ENCODE measurements at regions not wholly inside any gene's neighbourhood (a gene's known extent, or its start where the extent isn't known, plus 50 kb on each side); places are given as distances from the start of the nearest gene placed in this dataset.

- ATAC-seq (no peak), DNase-seq (no peak)
Observed at GRCh38 chr2:186187854-186188253, 298.2 kb upstream of the ZC3H15 start.

DNA sequence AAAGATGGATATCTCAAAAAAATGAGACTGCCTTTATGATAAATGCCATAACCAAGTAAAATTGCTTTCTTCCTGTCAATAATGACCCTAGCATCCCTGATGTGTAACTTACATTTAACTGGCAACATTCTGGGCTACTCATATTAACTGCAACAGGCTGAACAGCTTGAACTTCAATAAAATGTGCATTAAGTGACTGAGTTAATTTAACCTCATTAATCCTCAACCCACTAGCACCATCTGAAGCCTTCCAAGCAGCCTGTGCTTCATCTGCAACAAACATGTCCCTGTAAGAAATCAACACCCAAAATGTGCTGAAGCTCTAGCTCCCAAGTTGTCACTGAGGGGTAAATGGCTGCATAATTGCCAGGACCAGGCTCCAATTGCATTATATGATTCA, 296.2 kb upstream of the ZC3H15 start:
- ATAC-seq = no peak

GRCh38 chr2:186195696-186196095, 290.4 kb upstream of the ZC3H15 start:
- DNase-seq (no peak), ATAC-seq (no peak)

More for the DNA sequence above, 296.2 kb upstream of the ZC3H15 start:
- DNase-seq = no peak

DNA sequence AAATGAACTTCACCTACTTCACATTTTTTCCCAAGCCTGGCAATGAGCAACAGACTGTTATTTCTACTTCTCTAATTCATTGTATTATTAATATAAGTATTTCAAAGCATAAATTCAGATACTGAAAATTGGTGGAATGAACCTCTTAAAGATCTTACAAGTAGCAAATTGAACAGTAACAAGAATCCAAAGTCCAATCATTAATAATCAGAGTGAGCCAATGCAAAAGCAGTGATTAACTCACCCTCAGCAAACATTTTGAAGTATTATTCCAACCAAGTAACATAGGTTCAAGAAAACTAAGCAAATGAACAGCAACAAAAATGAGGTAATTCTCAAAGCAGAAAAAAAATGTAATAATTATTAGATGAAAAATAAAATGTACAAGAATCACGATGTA, 288.1 kb upstream of the ZC3H15 start:
- no peak for ATAC-seq
- DNase-seq = no peak

DNA sequence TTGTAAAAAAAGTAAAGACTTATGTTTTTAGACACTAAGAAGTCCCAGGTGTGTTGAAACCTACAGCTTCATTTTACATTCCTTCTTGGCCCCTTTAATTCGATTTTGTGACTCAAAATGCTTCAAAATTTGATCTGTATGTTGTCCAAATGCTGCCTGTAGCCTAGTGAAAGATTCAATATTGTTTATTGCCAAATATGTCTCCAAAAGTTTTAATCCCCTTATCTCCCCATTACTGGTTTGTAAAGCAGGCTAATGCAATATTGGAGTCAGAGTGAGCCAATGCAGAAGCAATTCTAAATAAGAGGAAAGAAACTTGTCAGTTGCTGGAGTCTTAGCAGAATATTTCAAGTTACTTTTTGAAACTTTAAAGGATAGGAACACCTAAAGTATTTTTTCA, 287.0 kb upstream of the ZC3H15 start:
- DNase-seq (no peak), ATAC-seq (no peak)

- ATAC-seq (no peak), DNase-seq (no peak)
Observed at GRCh38 chr2:186201371-186201770, 284.7 kb upstream of the ZC3H15 start.

- DNase-seq (no peak), ATAC-seq (no peak)
Observed at GRCh38 chr2:186205254-186205911, 280.7 kb upstream of the ZC3H15 start.

DNA sequence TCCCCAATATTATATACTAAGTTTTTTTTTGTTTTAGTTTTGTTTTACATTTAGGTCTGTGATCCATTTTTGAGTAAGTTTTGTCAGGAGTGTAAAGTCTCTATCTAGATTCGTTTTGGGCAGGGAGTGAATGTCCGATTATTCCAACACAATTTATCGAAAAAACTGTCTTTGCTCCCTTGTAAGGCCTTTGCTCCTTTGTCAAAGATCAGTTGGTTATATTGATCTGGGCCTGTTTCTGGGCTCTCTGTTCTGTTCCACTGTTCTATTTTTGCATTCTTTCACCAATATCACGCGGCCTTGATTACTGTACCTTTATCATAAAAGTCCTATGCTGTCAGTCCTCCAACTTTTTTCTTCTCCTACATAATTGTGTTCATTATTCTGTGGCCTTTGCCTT, 276.5 kb upstream of the ZC3H15 start:
- DNase-seq = no peak

GRCh38 chr2:186220409-186220808, 265.7 kb upstream of the ZC3H15 start:
- no peak for ATAC-seq

More for the DNA sequence above, 276.5 kb upstream of the ZC3H15 start:
- no peak for ATAC-seq

GRCh38 chr2:186229265-186229664, 256.8 kb upstream of the ZC3H15 start:
- DNase-seq (no peak), ATAC-seq (no peak)

More at GRCh38 chr2:186220409-186220808, 265.7 kb upstream of the ZC3H15 start:
- DNase-seq = no peak

DNA sequence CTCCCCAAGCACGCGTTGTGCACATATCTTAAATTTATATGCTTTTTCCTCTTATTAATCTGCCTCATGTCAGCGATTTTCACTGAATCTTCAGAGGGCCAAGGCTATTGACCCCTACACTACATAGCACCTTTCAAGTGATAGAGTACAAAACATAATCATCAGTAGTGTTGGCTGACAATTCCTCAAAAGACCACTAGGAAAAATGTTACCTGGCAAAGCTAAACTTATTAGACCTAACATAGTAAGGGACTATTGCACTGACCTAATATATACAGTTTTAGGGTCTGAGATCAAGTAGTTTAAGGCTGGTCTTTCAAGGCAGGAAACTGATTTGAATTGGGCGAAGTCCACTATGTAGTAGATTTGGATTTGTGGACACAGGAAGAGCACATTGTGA, 244.2 kb upstream of the ZC3H15 start:
- ATAC-seq (no peak), DNase-seq (no peak)

DNA sequence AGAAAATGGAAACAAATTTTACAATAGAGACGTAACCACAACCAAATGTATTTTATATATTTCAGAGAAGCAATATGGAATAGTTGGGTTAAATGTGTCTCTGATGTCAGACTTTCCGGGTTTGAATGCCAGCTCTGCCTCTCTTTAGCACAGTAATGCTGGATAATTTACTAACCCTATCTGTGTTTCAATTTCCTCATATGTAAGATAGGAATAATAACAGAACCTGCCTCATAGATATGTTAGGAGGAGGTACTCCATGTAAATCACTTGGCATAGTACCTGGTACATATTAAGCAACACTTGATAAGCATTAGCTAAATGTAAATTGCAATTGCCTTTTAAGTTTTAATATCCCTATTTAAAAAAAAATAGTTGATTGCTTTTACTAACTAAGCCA, 231.3 kb upstream of the ZC3H15 start:
- DNase-seq = no peak
- no peak for ATAC-seq

- no peak for ATAC-seq
- no peak for DNase-seq
Observed at GRCh38 chr2:186255823-186256222, 230.2 kb upstream of the ZC3H15 start.

DNA sequence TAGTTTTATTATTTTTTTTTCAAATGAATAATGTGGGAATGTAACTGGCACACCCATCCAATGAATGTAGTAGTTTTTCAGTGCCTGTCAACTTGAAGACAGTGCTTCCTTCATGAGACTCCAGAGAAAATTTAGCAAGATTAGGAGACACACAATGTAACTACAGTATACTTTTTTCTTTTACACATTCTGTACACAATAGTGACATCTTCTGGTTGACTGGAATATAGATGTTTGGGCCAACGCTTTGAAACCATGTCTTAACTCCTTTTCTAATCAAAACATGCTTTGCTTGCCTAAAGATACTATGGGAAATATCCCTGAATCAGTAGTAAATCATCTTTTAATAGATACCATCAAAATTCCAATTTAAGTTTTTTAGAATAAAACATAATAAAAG, 229.5 kb upstream of the ZC3H15 start:
- DNase-seq (no peak), ATAC-seq (no peak)

GRCh38 chr2:186263673-186264250, 222.3 kb upstream of the ZC3H15 start:
- no peak for ATAC-seq
- no peak for DNase-seq

- DNase-seq (no peak), ATAC-seq (no peak)
Observed at GRCh38 chr2:186269536-186269935, 216.5 kb upstream of the ZC3H15 start.

GRCh38 chr2:186273953-186274352, 212.1 kb upstream of the ZC3H15 start:
- DNase-seq (no peak), ATAC-seq (no peak)

DNA sequence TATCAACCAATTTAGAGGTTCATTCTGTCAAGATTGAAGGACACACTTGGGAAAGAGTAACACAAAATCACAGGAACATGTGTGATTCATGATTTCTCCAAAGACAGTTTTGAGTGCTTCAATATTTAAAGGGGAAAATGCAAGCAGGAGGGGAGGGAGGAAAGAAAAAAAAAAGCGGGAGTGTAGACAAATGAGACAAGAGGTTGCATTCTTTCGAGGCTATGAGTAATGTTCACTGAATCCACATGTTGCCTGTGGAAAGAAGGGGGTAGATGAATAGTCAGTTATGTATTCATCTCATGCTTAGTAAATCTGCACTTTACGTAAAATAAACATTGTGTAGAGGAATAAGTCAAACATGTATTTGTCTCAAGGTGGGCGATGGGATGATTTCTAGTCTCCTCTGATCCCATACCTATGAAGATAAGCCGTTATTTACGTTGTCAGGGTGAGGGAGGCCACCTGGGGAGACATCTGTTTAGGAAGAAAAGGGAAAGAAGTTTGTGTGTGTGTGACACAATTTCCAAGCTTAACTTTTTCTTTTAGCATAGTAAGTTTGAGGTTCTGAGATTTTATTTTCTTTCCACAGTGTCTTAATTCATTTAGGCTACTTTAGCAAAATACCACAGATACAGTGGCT, 211.0 kb upstream of the ZC3H15 start:
- DNase-seq (no peak), ATAC-seq (no peak)

- ATAC-seq (no peak), DNase-seq (no peak)
Observed at GRCh38 chr2:186276909-186277308, 209.2 kb upstream of the ZC3H15 start.

DNA sequence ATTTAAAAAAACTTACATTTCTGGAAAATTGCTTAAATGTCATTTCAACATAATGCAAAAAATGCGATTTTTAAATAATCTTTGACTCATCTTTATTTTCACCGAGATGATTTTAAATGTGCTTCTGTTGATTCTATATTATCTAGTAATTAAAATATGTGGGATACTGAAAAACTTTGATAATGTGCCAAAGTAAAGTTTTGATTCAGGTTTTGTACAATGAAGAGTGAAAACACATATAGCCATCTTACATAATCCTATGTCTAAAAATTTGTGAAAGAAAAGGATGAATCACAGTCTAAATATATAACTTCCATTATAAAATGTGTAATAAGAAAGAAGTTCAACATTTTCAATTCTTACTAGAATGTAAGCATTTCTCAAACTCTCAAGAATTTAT, 204.3 kb upstream of the ZC3H15 start:
- ATAC-seq (no peak), DNase-seq (no peak)

DNA sequence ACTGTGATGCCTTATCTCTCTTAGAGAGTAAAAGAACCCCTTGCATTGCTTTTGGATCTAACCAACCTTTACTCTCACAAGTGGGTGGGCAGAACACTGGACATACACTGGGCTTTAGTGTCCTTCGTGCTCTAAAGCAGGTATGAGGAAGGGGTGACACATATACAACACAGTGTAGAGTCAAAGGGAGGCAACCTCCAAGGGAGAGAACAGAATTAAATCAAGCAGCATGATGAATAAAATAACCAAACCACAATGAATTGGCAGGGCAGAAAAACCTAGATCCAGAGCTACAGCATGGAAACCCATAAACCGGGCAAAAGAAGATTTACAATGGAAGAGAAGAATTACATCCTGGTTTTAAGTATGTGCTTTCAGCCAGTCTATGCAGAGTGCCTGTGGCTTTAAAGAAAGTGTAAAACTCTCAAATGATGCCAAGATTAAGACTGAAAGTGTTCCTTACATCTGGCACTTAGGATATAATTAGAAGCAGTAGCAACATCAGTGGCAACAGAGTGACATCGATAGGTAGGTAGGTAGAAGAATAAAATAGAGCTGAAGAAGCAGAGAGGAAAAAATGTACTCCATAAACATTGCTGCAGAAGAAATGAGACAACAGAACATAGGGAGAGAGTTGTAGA, 191.7 kb upstream of the ZC3H15 start:
- DNase-seq (no peak), ATAC-seq (no peak)

DNA sequence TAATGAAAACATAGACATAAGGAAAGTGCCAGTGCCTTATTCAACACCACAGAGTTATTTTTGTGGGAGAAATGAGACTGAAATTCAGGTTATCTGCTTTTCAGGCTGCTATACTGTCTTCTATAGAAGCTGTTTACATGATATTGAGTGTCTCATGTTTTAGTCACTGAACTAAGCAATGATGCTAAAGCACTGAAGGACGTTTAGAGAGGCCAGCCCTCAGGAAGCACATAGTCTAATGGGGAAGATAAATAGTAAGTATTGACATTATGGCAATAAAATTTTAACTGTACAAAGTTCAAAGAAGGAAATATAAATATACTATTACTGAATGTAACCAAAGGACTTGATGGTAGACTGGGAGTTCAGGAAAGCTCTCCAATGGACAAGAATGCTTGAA, 186.4 kb upstream of the ZC3H15 start:
- ATAC-seq (no peak), DNase-seq (no peak)

GRCh38 chr2:186302263-186302662, 183.8 kb upstream of the ZC3H15 start:
- no peak for DNase-seq
- no peak for ATAC-seq
